ENCODE measurements at regions not wholly inside any gene's neighbourhood (a gene's known extent, or its start where the extent isn't known, plus 50 kb on each side); places are given as distances from the start of the nearest gene placed in this dataset.

GRCh38 chr19:29890392-29890791 is 51.6 kb upstream of the URI1 start:
- DNase-seq (ENCODE audit: low spot score in 2 of 2), result peak in 1 of 2 donors; percentile 11
- no peak overlapping the region for H3K4me3 ChIP-seq
- no peak for TF ChIP-seq POLR2A (IDR thresholded peaks at IDR 0.05)
- TF ChIP-seq, protein P1, sequence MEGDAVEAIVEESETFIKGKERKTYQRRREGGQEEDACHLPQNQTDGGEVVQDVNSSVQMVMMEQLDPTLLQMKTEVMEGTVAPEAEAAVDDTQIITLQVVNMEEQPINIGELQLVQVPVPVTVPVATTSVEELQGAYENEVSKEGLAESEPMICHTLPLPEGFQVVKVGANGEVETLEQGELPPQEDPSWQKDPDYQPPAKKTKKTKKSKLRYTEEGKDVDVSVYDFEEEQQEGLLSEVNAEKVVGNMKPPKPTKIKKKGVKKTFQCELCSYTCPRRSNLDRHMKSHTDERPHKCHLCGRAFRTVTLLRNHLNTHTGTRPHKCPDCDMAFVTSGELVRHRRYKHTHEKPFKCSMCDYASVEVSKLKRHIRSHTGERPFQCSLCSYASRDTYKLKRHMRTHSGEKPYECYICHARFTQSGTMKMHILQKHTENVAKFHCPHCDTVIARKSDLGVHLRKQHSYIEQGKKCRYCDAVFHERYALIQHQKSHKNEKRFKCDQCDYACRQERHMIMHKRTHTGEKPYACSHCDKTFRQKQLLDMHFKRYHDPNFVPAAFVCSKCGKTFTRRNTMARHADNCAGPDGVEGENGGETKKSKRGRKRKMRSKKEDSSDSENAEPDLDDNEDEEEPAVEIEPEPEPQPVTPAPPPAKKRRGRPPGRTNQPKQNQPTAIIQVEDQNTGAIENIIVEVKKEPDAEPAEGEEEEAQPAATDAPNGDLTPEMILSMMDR (IDR thresholded peaks at IDR 0.05), result no peak
- TF ChIP-seq EP300 (IDR thresholded peaks at IDR 0.05), result no peak
- H3K27me3 ChIP-seq, result no peaks in the 10 kb centered on the region
- 100% methylated on average over 1 of the region's 1 CpG for WGBS
- H3K9me3 ChIP-seq, result no peaks in the 10 kb centered on the region
- peaks cover 4% of the 10 kb centered on the region for H3K4me1 ChIP-seq
- no peak overlapping the region for H3K27ac ChIP-seq
- no peaks in the 10 kb centered on the region for H3K36me3 ChIP-seq
